ENCODE measurements at regions not wholly inside any gene's neighbourhood (a gene's known extent, or its start where the extent isn't known, plus 50 kb on each side); places are given as distances from the start of the nearest gene placed in this dataset.

- TF ChIP-seq POLR2A (IDR thresholded peaks at IDR 0.05; ENCODE audit: low read depth, low read length), result no peak
- no peak for TF ChIP-seq SPI1 (IDR thresholded peaks at IDR 0.05; ENCODE audit: low read depth, low read length)
- TF ChIP-seq PAX5 (IDR thresholded peaks at IDR 0.05; ENCODE audit: insufficient read depth, low read length, severe bottlenecking), result no peak
- no peak for TF ChIP-seq TAF1 (IDR thresholded peaks at IDR 0.05; ENCODE audit: low read depth, low read length)
- TF ChIP-seq POU2F2 (IDR thresholded peaks at IDR 0.05; ENCODE audit: low read depth, low read length), result no peak
- no peak for TF ChIP-seq POLR2AphosphoS5 (IDR thresholded peaks at IDR 0.05; ENCODE audit: low read depth, low read length)
- DNase-seq (ENCODE audit: insufficient read length, low spot score), result no peak
- FAIRE-seq, result no peak
Observed at GRCh38 chr20:48100483-48100882, 315.2 kb upstream of the SULF2 start.

GRCh38 chr20:48098866-48099265, 313.6 kb upstream of the SULF2 start:
- no peak for TF ChIP-seq POU2F2 (IDR thresholded peaks at IDR 0.05; ENCODE audit: low read depth, low read length)
- no peak for TF ChIP-seq SPI1 (IDR thresholded peaks at IDR 0.05; ENCODE audit: low read depth, low read length)
- TF ChIP-seq POLR2AphosphoS5 (IDR thresholded peaks at IDR 0.05; ENCODE audit: low read depth, low read length), result no peak
- no peak for TF ChIP-seq POLR2A (IDR thresholded peaks at IDR 0.05; ENCODE audit: low read depth, low read length)
- DNase-seq (ENCODE audit: insufficient read length, low spot score) (no peak), FAIRE-seq (no peak)

- FAIRE-seq, result no peak
- TF ChIP-seq POLR2AphosphoS5 (IDR thresholded peaks at IDR 0.05; ENCODE audit: low read depth, low read length) (no peak), PAX5 (IDR thresholded peaks at IDR 0.05; ENCODE audit: insufficient read depth, low read length, severe bottlenecking) (no peak), POU2F2 (IDR thresholded peaks at IDR 0.05; ENCODE audit: low read depth, low read length) (no peak), TAF1 (IDR thresholded peaks at IDR 0.05; ENCODE audit: low read depth, low read length) (no peak)
- DNase-seq (ENCODE audit: insufficient read length, low spot score), result no peak
Observed at GRCh38 chr20:48098099-48098498, 312.8 kb upstream of the SULF2 start.

- DNase-seq (ENCODE audit: insufficient read length, low spot score), result no peak
- TF ChIP-seq POLR2A (IDR thresholded peaks at IDR 0.05; ENCODE audit: low read depth, low read length), result no peak
- no peak for TF ChIP-seq PAX5 (IDR thresholded peaks at IDR 0.05; ENCODE audit: insufficient read depth, low read length, severe bottlenecking)
- no peak for TF ChIP-seq SPI1 (IDR thresholded peaks at IDR 0.05; ENCODE audit: low read depth, low read length)
- TF ChIP-seq TAF1 (IDR thresholded peaks at IDR 0.05; ENCODE audit: low read depth, low read length), result no peak
- TF ChIP-seq POU2F2 (IDR thresholded peaks at IDR 0.05; ENCODE audit: low read depth, low read length), result no peak
- no peak for TF ChIP-seq POLR2AphosphoS5 (IDR thresholded peaks at IDR 0.05; ENCODE audit: low read depth, low read length)
- no peak for FAIRE-seq
Observed at GRCh38 chr20:48096957-48097890, 311.9 kb upstream of the SULF2 start.

- FAIRE-seq, result no peak
- no peak for DNase-seq (ENCODE audit: insufficient read length, low spot score)
- no peak for TF ChIP-seq PAX5 (IDR thresholded peaks at IDR 0.05; ENCODE audit: insufficient read depth, low read length, severe bottlenecking)
- no peak for TF ChIP-seq POU2F2 (IDR thresholded peaks at IDR 0.05; ENCODE audit: low read depth, low read length)
- no peak for TF ChIP-seq TAF1 (IDR thresholded peaks at IDR 0.05; ENCODE audit: low read depth, low read length)
- TF ChIP-seq POLR2A (IDR thresholded peaks at IDR 0.05; ENCODE audit: low read depth, low read length), result no peak
- no peak for TF ChIP-seq SPI1 (IDR thresholded peaks at IDR 0.05; ENCODE audit: low read depth, low read length)
- no peak for TF ChIP-seq POLR2AphosphoS5 (IDR thresholded peaks at IDR 0.05; ENCODE audit: low read depth, low read length)
Observed at GRCh38 chr20:48096212-48096875, 311.1 kb upstream of the SULF2 start.

GRCh38 chr20:48094944-48095343, 309.7 kb upstream of the SULF2 start:
- no peak for DNase-seq (ENCODE audit: insufficient read length, low spot score)
- TF ChIP-seq POLR2AphosphoS5 (IDR thresholded peaks at IDR 0.05; ENCODE audit: low read depth, low read length) (no peak), POU2F2 (IDR thresholded peaks at IDR 0.05; ENCODE audit: low read depth, low read length) (no peak), TAF1 (IDR thresholded peaks at IDR 0.05; ENCODE audit: low read depth, low read length) (no peak), SPI1 (IDR thresholded peaks at IDR 0.05; ENCODE audit: low read depth, low read length) (no peak), PAX5 (IDR thresholded peaks at IDR 0.05; ENCODE audit: insufficient read depth, low read length, severe bottlenecking) (no peak), POLR2A (IDR thresholded peaks at IDR 0.05; ENCODE audit: low read depth, low read length) (no peak)
- no peak for FAIRE-seq

- TF ChIP-seq POLR2A (IDR thresholded peaks at IDR 0.05; ENCODE audit: low read depth, low read length), result no peak
- TF ChIP-seq POLR2AphosphoS5 (IDR thresholded peaks at IDR 0.05; ENCODE audit: low read depth, low read length), result no peak
- no peak for TF ChIP-seq TAF1 (IDR thresholded peaks at IDR 0.05; ENCODE audit: low read depth, low read length)
- TF ChIP-seq SPI1 (IDR thresholded peaks at IDR 0.05; ENCODE audit: low read depth, low read length), result no peak
- no peak for TF ChIP-seq POU2F2 (IDR thresholded peaks at IDR 0.05; ENCODE audit: low read depth, low read length)
- no peak for TF ChIP-seq PAX5 (IDR thresholded peaks at IDR 0.05; ENCODE audit: insufficient read depth, low read length, severe bottlenecking)
- DNase-seq (ENCODE audit: insufficient read length, low spot score) (no peak), FAIRE-seq (no peak)
Observed at GRCh38 chr20:48094196-48094749, 309.0 kb upstream of the SULF2 start.

- no peak for FAIRE-seq
- DNase-seq (ENCODE audit: insufficient read length, low spot score), result no peak
- TF ChIP-seq POLR2A (IDR thresholded peaks at IDR 0.05; ENCODE audit: low read depth, low read length) (no peak), TAF1 (IDR thresholded peaks at IDR 0.05; ENCODE audit: low read depth, low read length) (no peak), POLR2AphosphoS5 (IDR thresholded peaks at IDR 0.05; ENCODE audit: low read depth, low read length) (no peak), POU2F2 (IDR thresholded peaks at IDR 0.05; ENCODE audit: low read depth, low read length) (no peak), PAX5 (IDR thresholded peaks at IDR 0.05; ENCODE audit: insufficient read depth, low read length, severe bottlenecking) (no peak), SPI1 (IDR thresholded peaks at IDR 0.05; ENCODE audit: low read depth, low read length) (no peak)
Observed at GRCh38 chr20:48092596-48093280, 307.5 kb upstream of the SULF2 start.

GRCh38 chr20:48090784-48091183, 305.5 kb upstream of the SULF2 start:
- TF ChIP-seq POLR2A (IDR thresholded peaks at IDR 0.05; ENCODE audit: low read depth, low read length) (no peak), PAX5 (IDR thresholded peaks at IDR 0.05; ENCODE audit: insufficient read depth, low read length, severe bottlenecking) (no peak), SPI1 (IDR thresholded peaks at IDR 0.05; ENCODE audit: low read depth, low read length) (no peak), POU2F2 (IDR thresholded peaks at IDR 0.05; ENCODE audit: low read depth, low read length) (no peak), POLR2AphosphoS5 (IDR thresholded peaks at IDR 0.05; ENCODE audit: low read depth, low read length) (no peak)
- DNase-seq (ENCODE audit: insufficient read length, low spot score) (no peak), FAIRE-seq (no peak)
